Memory B cell (primary cell): ENCODE measurements at regions not wholly inside any gene's neighbourhood (a gene's known extent, or its start where the extent isn't known, plus 50 kb on each side); places are given as distances from the start of the nearest gene placed in this dataset.

Source experiments
- ATAC-seq: fragments of 150-1000 bp; cut with Tn5 transposase; 2 replicates; pipeline ENCODE4 v1.10.0; 2021; ENCODE audit warnings: low read depth, mild to moderate bottlenecking, moderate library complexity
- DNase-seq, 2 donors: peaks; one replicate each; pipeline ENCODE4 v3.0.0; 2022; ENCODE audit warnings: low spot score in 2 of 2
- H3K27ac Mint-ChIP-seq: one replicate; pipeline ENCODE4 v1.8.0; 2022; ENCODE audit warnings: mild to moderate bottlenecking, moderate library complexity, mixed read lengths
- H3K27me3 Mint-ChIP-seq: one replicate; pipeline ENCODE4 v1.8.0; 2022; ENCODE audit warnings: mixed read lengths
- H3K36me3 Mint-ChIP-seq: one replicate; pipeline ENCODE4 v1.8.0; 2022; ENCODE audit warnings: mild to moderate bottlenecking, mixed read lengths
- H3K4me1 Mint-ChIP-seq: one replicate; pipeline ENCODE4 v1.8.0; 2022; ENCODE audit warnings: mixed read lengths
- H3K4me3 Mint-ChIP-seq: one replicate; pipeline ENCODE4 v1.8.0; 2022; ENCODE audit warnings: mild to moderate bottlenecking, moderate library complexity, mixed read lengths
- H3K9me3 Mint-ChIP-seq: one replicate; pipeline ENCODE4 v1.8.0; 2022; ENCODE audit warnings: mixed read lengths

- no peak for DNase-seq
- H3K36me3 Mint-ChIP-seq: no peaks in the 10 kb centered on the region
These were observed 342.5 kb upstream of the ACTBL2 start for GRCh38 chr5:57825031-57825686.

DNA sequence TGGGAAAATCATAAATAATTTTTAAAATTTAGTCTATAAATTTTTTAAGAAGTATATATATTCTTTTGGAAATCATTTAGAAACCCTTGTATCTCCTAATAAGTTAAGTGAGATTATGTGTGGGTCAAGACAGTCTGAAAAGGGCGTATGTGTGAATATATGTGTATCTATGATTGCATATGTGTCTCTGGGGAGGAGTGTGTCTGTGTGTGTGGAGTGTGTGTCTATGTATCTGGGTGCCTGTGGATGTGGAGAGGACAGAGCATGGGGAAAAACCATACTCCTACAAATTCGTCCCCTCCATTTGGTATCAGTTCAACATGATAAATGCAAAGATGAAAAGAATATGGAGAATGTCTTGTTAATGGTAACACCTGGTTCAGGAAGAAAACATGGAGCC, 342.0 kb upstream of the ACTBL2 start:
- no peak for DNase-seq
- no peaks in the 10 kb centered on the region for H3K4me1 Mint-ChIP-seq
- ATAC-seq: no peak
- H3K27me3 Mint-ChIP-seq: peaks cover 4% of the 10 kb centered on the region
- H3K27ac Mint-ChIP-seq: no peak overlapping the region
- peaks cover 4% of the 10 kb centered on the region for H3K9me3 Mint-ChIP-seq
- no peaks in the 10 kb centered on the region for H3K36me3 Mint-ChIP-seq
- no peak overlapping the region for H3K4me3 Mint-ChIP-seq

More at GRCh38 chr5:57825031-57825686, 342.5 kb upstream of the ACTBL2 start:
- Mint-ChIP-seq H3K27ac (no peak overlapping the region), H3K9me3 (peaks cover 2% of the 10 kb centered on the region), H3K4me3 (no peak overlapping the region), H3K27me3 (peaks cover 4% of the 10 kb centered on the region), H3K4me1 (no peaks in the 10 kb centered on the region)
- ATAC-seq: no peak

DNA sequence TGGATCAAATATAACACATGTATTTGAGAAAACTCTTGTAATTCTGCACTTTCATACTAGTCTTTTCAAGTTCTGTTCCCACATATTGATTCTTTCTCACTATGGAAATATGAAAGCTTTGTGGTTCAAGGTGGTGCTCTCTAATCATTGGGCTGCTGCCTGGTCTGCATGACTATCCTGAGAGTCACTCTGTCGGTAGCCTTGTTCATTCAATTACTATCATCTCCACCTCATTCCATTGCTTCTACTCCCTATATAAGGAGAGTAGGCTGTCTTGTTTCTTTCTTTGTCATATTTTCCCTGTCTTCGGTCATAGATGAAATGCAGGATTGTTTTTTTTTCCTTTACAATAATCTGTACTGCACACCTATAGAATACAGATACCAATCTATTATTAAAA, 341.4 kb upstream of the ACTBL2 start:
- DNase-seq (no peak), ATAC-seq (no peak)
- Mint-ChIP-seq H3K36me3 (no peaks in the 10 kb centered on the region), H3K27me3 (peaks cover 4% of the 10 kb centered on the region), H3K27ac (no peak overlapping the region), H3K4me3 (no peak overlapping the region), H3K9me3 (peaks cover 4% of the 10 kb centered on the region), H3K4me1 (no peaks in the 10 kb centered on the region)

- no peak overlapping the region for H3K4me3 Mint-ChIP-seq
- H3K4me1 Mint-ChIP-seq: no peaks in the 10 kb centered on the region
These were observed 340.0 kb upstream of the ACTBL2 start for GRCh38 chr5:57822651-57823050.

DNA sequence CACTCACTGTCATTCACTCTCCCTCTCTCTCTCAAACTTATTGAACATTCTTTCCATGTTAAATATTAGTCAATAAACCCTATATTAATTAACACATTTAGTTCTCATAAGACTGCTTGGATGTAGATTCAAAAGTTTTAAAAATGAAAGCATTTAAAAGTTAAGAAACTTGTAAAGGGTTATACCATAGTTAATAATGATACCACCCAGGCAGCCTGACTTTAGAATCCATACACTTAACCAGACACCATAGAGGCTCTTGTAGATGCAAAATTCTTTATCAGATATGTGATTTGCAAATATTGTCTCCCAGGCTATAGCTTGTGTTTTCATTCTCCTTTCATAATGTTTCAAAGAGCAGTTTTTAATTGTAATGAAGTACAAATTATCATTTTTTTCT, 335.8 kb upstream of the ACTBL2 start:
- H3K27ac Mint-ChIP-seq: no peak overlapping the region
- H3K36me3 Mint-ChIP-seq: no peaks in the 10 kb centered on the region
- no peak for ATAC-seq
- H3K9me3 Mint-ChIP-seq: peaks cover 4% of the 10 kb centered on the region
- no peak for DNase-seq
- no peak overlapping the region for H3K4me3 Mint-ChIP-seq
- H3K27me3 Mint-ChIP-seq: no peaks in the 10 kb centered on the region
- no peaks in the 10 kb centered on the region for H3K4me1 Mint-ChIP-seq

More at GRCh38 chr5:57822651-57823050, 340.0 kb upstream of the ACTBL2 start:
- Mint-ChIP-seq H3K27me3 (peaks cover 4% of the 10 kb centered on the region), H3K27ac (no peak overlapping the region), H3K9me3 (peaks cover 4% of the 10 kb centered on the region), H3K36me3 (no peaks in the 10 kb centered on the region)
- DNase-seq (no peak), ATAC-seq (no peak)

GRCh38 chr5:57817924-57818323, 335.3 kb upstream of the ACTBL2 start:
- Mint-ChIP-seq H3K27me3 (no peaks in the 10 kb centered on the region), H3K27ac (no peak overlapping the region), H3K36me3 (no peaks in the 10 kb centered on the region), H3K4me3 (no peak overlapping the region), H3K9me3 (peaks cover 4% of the 10 kb centered on the region), H3K4me1 (no peaks in the 10 kb centered on the region)
- ATAC-seq (no peak), DNase-seq (no peak)

DNA sequence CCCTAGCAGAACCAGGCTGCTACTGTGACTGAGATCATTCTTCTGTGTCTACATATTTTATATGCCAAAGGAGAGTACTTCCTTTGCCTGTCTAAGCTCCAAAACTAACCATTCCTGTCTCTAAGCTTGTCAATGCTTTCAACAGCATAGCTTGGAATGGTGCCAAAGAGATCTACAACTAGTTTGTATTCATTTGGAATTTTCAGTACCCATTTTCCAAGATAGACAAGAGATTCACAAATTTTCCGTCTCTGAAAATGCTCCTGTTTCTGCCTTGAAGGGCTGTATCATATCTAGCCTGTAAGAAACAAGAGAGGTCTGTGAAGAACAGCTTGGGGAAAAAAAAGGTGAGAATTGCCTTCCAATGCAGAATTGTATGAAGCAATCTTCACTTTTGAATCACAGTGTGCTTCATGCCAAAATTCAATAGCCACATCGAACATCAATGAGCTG, 334.4 kb upstream of the ACTBL2 start:
- Mint-ChIP-seq H3K36me3 (no peaks in the 10 kb centered on the region), H3K27ac (no peak overlapping the region), H3K4me3 (no peak overlapping the region), H3K4me1 (no peaks in the 10 kb centered on the region), H3K9me3 (peaks cover 2% of the 10 kb centered on the region), H3K27me3 (no peaks in the 10 kb centered on the region)
- ATAC-seq: no peak
- no peak for DNase-seq

DNA sequence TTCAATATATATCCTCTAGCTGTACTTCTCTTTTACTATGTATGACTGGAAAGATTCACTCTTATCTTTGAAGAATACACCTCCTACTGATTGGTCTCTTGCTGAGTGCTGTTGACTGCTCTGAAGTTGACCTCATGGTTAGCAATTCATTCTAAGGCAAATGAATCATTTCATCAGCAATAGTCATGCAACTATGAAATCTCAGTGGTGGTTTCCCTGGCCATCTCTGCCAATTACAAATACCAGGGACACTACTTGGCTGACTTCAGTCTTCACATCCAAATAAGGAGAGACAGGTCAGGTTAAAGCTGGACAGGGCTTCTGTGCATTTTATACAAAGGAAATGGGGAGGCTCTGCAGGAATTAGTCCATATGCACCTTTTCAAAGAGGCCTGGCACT, 333.5 kb upstream of the ACTBL2 start:
- ATAC-seq (no peak), DNase-seq (no peak)
- H3K27ac Mint-ChIP-seq: no peak overlapping the region
- peaks cover 2% of the 10 kb centered on the region for H3K9me3 Mint-ChIP-seq
- H3K4me1 Mint-ChIP-seq: no peaks in the 10 kb centered on the region
- H3K27me3 Mint-ChIP-seq: no peaks in the 10 kb centered on the region
- H3K4me3 Mint-ChIP-seq: no peak overlapping the region
- no peaks in the 10 kb centered on the region for H3K36me3 Mint-ChIP-seq

- peaks cover 4% of the 10 kb centered on the region for H3K27me3 Mint-ChIP-seq
- no peaks in the 10 kb centered on the region for H3K4me1 Mint-ChIP-seq
- DNase-seq (no peak), ATAC-seq (no peak)
- H3K27ac Mint-ChIP-seq: no peak overlapping the region
- H3K4me3 Mint-ChIP-seq: no peak overlapping the region
- H3K9me3 Mint-ChIP-seq: peaks cover 1% of the 10 kb centered on the region
- H3K36me3 Mint-ChIP-seq: no peaks in the 10 kb centered on the region
These were observed 323.1 kb upstream of the ACTBL2 start for GRCh38 chr5:57805732-57806131.

DNA sequence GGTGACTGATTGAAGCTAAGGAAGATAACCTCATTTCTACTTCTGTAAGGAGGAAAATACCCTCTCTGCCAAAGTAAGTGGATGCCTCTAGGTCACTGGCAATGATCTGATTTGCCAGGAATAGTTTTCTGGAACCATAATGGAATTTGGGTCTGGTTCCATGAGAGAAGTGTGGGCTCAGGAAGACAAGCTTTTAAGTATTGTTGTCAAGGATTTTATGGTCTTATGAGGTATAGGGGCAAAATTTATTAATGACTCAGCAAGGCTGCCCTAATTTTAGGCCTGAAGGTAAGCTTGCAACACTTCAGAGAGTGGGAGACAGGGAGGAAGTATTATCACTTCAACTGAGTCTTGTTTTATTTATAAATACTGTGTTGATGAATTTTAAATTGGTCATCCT, 322.6 kb upstream of the ACTBL2 start:
- peaks cover 1% of the 10 kb centered on the region for H3K9me3 Mint-ChIP-seq
- peaks cover 4% of the 10 kb centered on the region for H3K27me3 Mint-ChIP-seq
- H3K4me3 Mint-ChIP-seq: no peak overlapping the region
- ATAC-seq (no peak), DNase-seq (no peak)
- H3K36me3 Mint-ChIP-seq: no peaks in the 10 kb centered on the region
- no peak overlapping the region for H3K27ac Mint-ChIP-seq
- no peaks in the 10 kb centered on the region for H3K4me1 Mint-ChIP-seq

DNA sequence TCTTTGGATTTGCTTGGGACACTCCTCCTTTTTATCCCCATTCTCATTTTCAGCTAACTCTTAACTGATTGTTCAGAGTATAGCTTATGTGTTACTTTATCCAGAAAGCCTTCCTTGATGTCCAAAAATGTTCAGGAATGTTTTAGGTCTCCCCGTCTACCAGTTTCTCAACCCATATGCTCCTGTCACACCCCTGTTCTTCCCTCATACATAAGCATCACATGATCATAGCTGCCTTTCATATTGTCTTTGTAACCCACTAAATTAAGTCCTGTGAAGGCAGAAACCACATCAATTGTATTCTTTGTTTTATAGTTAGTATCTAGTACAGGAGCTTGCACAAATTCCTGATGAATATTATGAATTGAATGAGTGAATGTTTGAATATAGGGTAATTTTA, 321.9 kb upstream of the ACTBL2 start:
- peaks cover 4% of the 10 kb centered on the region for H3K27me3 Mint-ChIP-seq
- ATAC-seq: no peak
- H3K4me1 Mint-ChIP-seq: no peaks in the 10 kb centered on the region

GRCh38 chr5:57804007-57804444, 321.4 kb upstream of the ACTBL2 start:
- Mint-ChIP-seq H3K36me3 (no peaks in the 10 kb centered on the region), H3K4me3 (no peak overlapping the region), H3K27me3 (peaks cover 2% of the 10 kb centered on the region), H3K27ac (no peak overlapping the region), H3K9me3 (peaks cover 1% of the 10 kb centered on the region), H3K4me1 (no peaks in the 10 kb centered on the region)
- no peak for ATAC-seq
- DNase-seq: no peak

More for the DNA sequence above, 321.9 kb upstream of the ACTBL2 start:
- Mint-ChIP-seq H3K9me3 (peaks cover 1% of the 10 kb centered on the region), H3K27ac (no peak overlapping the region), H3K36me3 (no peaks in the 10 kb centered on the region), H3K4me3 (no peak overlapping the region)
- DNase-seq: no peak

DNA sequence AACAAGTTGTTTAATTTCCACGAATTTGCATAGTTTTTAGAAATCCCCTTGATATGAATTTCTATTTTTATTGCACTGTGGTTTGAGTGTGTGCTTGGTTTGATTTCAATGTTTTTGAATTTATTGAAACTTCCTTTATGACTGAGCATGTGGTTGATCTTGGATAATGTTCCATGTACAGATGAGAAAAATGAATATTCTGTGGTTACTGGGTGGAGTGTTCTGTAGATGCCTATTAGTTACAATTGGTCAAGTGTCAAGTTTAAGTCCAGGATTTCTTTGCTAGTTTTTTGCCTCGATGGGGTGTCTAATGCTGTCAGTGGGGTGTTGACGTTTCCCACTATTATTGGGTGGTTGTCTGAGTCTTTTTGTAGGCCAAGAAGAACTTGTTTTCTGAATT, 319.5 kb upstream of the ACTBL2 start:
- no peak for DNase-seq
- no peaks in the 10 kb centered on the region for H3K4me1 Mint-ChIP-seq
- no peak overlapping the region for H3K27ac Mint-ChIP-seq
- H3K36me3 Mint-ChIP-seq: no peaks in the 10 kb centered on the region
- H3K4me3 Mint-ChIP-seq: no peak overlapping the region
- peaks cover 1% of the 10 kb centered on the region for H3K9me3 Mint-ChIP-seq
- H3K27me3 Mint-ChIP-seq: peaks cover 2% of the 10 kb centered on the region
- no peak for ATAC-seq

DNA sequence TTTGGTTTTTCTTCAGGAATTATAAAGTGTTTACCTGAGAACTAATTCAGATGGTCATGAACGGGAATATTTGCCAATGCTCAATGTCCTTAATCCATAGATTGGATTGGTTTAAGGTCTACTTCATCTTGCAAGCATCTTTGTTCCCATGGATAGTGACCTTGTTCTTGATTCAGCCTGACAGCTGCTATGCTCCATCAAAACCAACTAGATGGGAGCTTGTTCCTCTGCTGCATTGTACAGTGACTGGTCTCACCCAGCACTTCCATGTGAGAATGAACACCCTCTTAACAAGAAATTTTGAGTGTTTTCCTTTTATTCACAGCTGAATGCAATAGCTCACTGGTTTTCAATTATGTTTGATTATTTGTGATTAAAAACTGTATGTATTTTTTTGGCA, 312.6 kb upstream of the ACTBL2 start:
- no peaks in the 10 kb centered on the region for H3K36me3 Mint-ChIP-seq
- peaks cover 2% of the 10 kb centered on the region for H3K27me3 Mint-ChIP-seq
- no peaks in the 10 kb centered on the region for H3K9me3 Mint-ChIP-seq
- DNase-seq: no peak
- no peak overlapping the region for H3K4me3 Mint-ChIP-seq
- H3K4me1 Mint-ChIP-seq: no peaks in the 10 kb centered on the region
- no peak for ATAC-seq
- no peak overlapping the region for H3K27ac Mint-ChIP-seq

DNA sequence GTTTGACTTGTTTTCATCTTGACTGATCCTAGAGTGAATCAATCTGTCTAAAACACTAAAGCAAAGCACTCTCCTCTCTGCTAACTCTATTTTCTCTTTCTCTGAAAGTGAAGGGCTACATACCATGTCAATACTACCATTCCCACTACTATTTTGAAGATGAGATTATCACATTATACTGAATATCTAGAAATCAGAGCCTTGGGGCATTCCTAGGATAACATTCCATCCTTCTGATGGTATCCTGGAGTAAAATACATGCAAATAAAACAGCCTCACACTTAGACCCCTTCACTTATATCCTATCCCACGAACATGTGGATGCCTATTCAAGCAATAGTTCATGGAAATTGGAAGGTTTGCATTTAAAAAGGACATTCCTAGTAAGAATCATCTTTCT, 309.3 kb upstream of the ACTBL2 start:
- ATAC-seq: no peak

More for the DNA sequence above, 309.3 kb upstream of the ACTBL2 start:
- Mint-ChIP-seq H3K9me3 (no peaks in the 10 kb centered on the region), H3K36me3 (no peaks in the 10 kb centered on the region), H3K4me1 (no peaks in the 10 kb centered on the region), H3K4me3 (no peak overlapping the region), H3K27me3 (peaks cover 2% of the 10 kb centered on the region), H3K27ac (no peak overlapping the region)
- DNase-seq: no peak
